ENCODE measurements at regions not wholly inside any gene's neighbourhood (a gene's known extent, or its start where the extent isn't known, plus 50 kb on each side); places are given as distances from the start of the nearest gene placed in this dataset.

DNA sequence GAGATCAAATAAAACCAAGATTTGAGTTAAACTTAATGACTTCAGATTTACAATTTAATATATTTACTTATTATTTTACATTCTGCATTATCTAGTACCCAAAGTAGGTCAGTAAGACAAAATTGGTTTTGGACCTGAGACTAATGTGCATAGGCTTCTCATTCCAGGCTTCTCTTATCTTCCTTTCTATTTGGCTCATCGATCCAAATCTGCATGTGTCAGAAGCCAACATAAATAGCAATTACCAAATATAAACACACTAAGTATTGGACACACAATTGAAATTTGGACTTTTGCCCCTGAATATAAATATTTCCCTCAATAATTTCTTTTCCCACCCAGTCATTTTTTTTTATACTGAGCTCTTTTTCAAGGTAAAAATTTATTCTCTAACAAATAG lies 290.6 kb upstream of the ARHGEF26 start:
- Histone ChIP-seq H3K27ac (no peak overlapping the region), H3K4me3 (ENCODE audit: low read depth, low read length) (no peak overlapping the region), H3K4me1 (no peaks in the 10 kb centered on the region), H3K79me2 (no peaks in the 10 kb centered on the region), H3K9me3 (ENCODE audit: control insufficient read depth, low read length) (no peaks in the 10 kb centered on the region), H3K4me2 (ENCODE audit: low read length) (no peak overlapping the region), H3K27me3 (ENCODE audit: control insufficient read depth, insufficient read depth, low read length) (no peaks in the 10 kb centered on the region), H2AFZ (no peak overlapping the region), H3K9ac (no peak overlapping the region), H3K36me3 (ENCODE audit: control insufficient read depth, insufficient read depth, low read length) (no peaks in the 10 kb centered on the region)
- TF ChIP-seq, protein P1, sequence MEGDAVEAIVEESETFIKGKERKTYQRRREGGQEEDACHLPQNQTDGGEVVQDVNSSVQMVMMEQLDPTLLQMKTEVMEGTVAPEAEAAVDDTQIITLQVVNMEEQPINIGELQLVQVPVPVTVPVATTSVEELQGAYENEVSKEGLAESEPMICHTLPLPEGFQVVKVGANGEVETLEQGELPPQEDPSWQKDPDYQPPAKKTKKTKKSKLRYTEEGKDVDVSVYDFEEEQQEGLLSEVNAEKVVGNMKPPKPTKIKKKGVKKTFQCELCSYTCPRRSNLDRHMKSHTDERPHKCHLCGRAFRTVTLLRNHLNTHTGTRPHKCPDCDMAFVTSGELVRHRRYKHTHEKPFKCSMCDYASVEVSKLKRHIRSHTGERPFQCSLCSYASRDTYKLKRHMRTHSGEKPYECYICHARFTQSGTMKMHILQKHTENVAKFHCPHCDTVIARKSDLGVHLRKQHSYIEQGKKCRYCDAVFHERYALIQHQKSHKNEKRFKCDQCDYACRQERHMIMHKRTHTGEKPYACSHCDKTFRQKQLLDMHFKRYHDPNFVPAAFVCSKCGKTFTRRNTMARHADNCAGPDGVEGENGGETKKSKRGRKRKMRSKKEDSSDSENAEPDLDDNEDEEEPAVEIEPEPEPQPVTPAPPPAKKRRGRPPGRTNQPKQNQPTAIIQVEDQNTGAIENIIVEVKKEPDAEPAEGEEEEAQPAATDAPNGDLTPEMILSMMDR (IDR thresholded peaks at IDR 0.05), result no peak

- Histone ChIP-seq H2AFZ (no peak overlapping the region), H3K4me2 (ENCODE audit: low read length) (no peak overlapping the region), H3K4me3 (ENCODE audit: low read depth, low read length) (no peak overlapping the region), H3K79me2 (no peaks in the 10 kb centered on the region), H3K36me3 (ENCODE audit: control insufficient read depth, insufficient read depth, low read length) (no peaks in the 10 kb centered on the region), H3K27ac (no peak overlapping the region), H3K4me1 (no peaks in the 10 kb centered on the region), H3K9me3 (ENCODE audit: control insufficient read depth, low read length) (no peaks in the 10 kb centered on the region), H3K27me3 (ENCODE audit: control insufficient read depth, insufficient read depth, low read length) (no peaks in the 10 kb centered on the region), H3K9ac (no peak overlapping the region)
- TF ChIP-seq, protein P1 (IDR thresholded peaks at IDR 0.05), result no peak
Observed at GRCh38 chr3:153835540-153835939, 285.6 kb upstream of the ARHGEF26 start.

- Histone ChIP-seq H3K4me1 (no peaks in the 10 kb centered on the region), H3K79me2 (no peaks in the 10 kb centered on the region), H3K27me3 (ENCODE audit: control insufficient read depth, insufficient read depth, low read length) (no peaks in the 10 kb centered on the region), H2AFZ (no peak overlapping the region), H3K4me3 (ENCODE audit: low read depth, low read length) (no peak overlapping the region), H3K9ac (no peak overlapping the region), H3K4me2 (ENCODE audit: low read length) (no peak overlapping the region), H3K27ac (no peak overlapping the region), H3K36me3 (ENCODE audit: control insufficient read depth, insufficient read depth, low read length) (no peaks in the 10 kb centered on the region), H3K9me3 (ENCODE audit: control insufficient read depth, low read length) (no peaks in the 10 kb centered on the region)
- TF ChIP-seq, protein P1 (IDR thresholded peaks at IDR 0.05), result no peak
Observed at GRCh38 chr3:153840487-153840886, 280.7 kb upstream of the ARHGEF26 start.

- no peaks in the 10 kb centered on the region for H3K79me2 ChIP-seq
- H3K4me1 ChIP-seq, result no peaks in the 10 kb centered on the region
Observed at GRCh38 chr3:153843994-153844393, 277.2 kb upstream of the ARHGEF26 start.

DNA sequence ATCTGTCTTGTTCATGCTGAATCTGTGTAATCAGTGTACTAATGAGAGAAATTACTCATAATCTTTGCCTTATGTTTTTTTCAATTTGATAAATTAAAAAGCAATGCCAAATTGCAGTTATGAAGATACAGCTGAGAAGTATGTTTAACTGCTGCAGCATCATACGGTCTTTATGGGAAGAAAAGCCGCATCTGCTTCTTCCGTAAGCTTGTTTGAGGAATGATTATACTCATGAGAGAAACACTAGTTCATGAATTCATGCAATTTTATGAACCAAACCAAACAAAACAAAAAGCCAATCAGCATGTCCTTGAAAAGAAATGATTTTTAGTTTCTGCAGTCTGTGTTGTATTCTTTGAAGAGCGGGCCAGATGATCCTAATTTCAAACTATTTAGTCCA lies 275.9 kb upstream of the ARHGEF26 start:
- Histone ChIP-seq H3K27me3 (ENCODE audit: control insufficient read depth, insufficient read depth, low read length) (no peaks in the 10 kb centered on the region), H3K36me3 (ENCODE audit: control insufficient read depth, insufficient read depth, low read length) (no peaks in the 10 kb centered on the region), H3K27ac (no peak overlapping the region)

More at GRCh38 chr3:153843994-153844393, 277.2 kb upstream of the ARHGEF26 start:
- Histone ChIP-seq H3K9ac (no peak overlapping the region), H3K4me2 (ENCODE audit: low read length) (no peak overlapping the region), H3K27me3 (ENCODE audit: control insufficient read depth, insufficient read depth, low read length) (no peaks in the 10 kb centered on the region), H3K9me3 (ENCODE audit: control insufficient read depth, low read length) (no peaks in the 10 kb centered on the region), H3K36me3 (ENCODE audit: control insufficient read depth, insufficient read depth, low read length) (no peaks in the 10 kb centered on the region), H3K27ac (no peak overlapping the region), H2AFZ (no peak overlapping the region), H3K4me3 (ENCODE audit: low read depth, low read length) (no peak overlapping the region)
- TF ChIP-seq, protein P1 (IDR thresholded peaks at IDR 0.05), result no peak

More for the DNA sequence above, 275.9 kb upstream of the ARHGEF26 start:
- no peak overlapping the region for H3K9ac ChIP-seq
- H3K4me1 ChIP-seq, result no peaks in the 10 kb centered on the region
- TF ChIP-seq, protein P1 (IDR thresholded peaks at IDR 0.05), result no peak
- H3K4me3 ChIP-seq (ENCODE audit: low read depth, low read length), result no peak overlapping the region
- H2AFZ ChIP-seq, result no peak overlapping the region
- no peaks in the 10 kb centered on the region for H3K79me2 ChIP-seq
- no peak overlapping the region for H3K4me2 ChIP-seq (ENCODE audit: low read length)
- no peaks in the 10 kb centered on the region for H3K9me3 ChIP-seq (ENCODE audit: control insufficient read depth, low read length)

Data from parathyroid adenoma (tissue), 2 donors.